NCI-H2081 treated with DMSO at 0.1 percent for 48 hours (cell line): ENCODE measurements at regions not wholly inside any gene's neighbourhood (a gene's known extent, or its start where the extent isn't known, plus 50 kb on each side); places are given as distances from the start of the nearest gene placed in this dataset.
A peak's percentile ranks its signal among the peaks of the same experiment; 100 is the strongest.
"Not testable (repeated sequence)": the region's sequence is repeated elsewhere in the genome, so short reads cannot be mapped to it uniquely, and the experiment has no call there.

Source experiments
- DNase-seq: peaks from one replicate; lab custom pipeline; 2025; lab: John Stamatoyannopoulos, UW

GRCh38 chr13:81246556-81246955, 905.6 kb upstream of the SPRY2 start:
- no peak for DNase-seq

GRCh38 chr13:81244011-81244410, 903.1 kb upstream of the SPRY2 start:
- DNase-seq = no peak

GRCh38 chr13:81230386-81230785, 889.5 kb upstream of the SPRY2 start:
- DNase-seq = no peak

GRCh38 chr13:81226830-81227229, 885.9 kb upstream of the SPRY2 start:
- DNase-seq = not testable (repeated sequence)

GRCh38 chr13:81224209-81224833, 883.4 kb upstream of the SPRY2 start:
- no peak for DNase-seq

GRCh38 chr13:81223778-81224177, 882.9 kb upstream of the SPRY2 start:
- DNase-seq = no peak

- DNase-seq = no peak
Measured at GRCh38 chr13:81211713-81212112, 870.8 kb upstream of the SPRY2 start.

- DNase-seq = no peak
Measured at GRCh38 chr13:81207636-81208035, 866.7 kb upstream of the SPRY2 start.

GRCh38 chr13:81207231-81207630, 866.3 kb upstream of the SPRY2 start:
- no peak for DNase-seq

- no peak for DNase-seq
Measured at GRCh38 chr13:81203783-81204182, 862.9 kb upstream of the SPRY2 start.

- no peak for DNase-seq
Measured at GRCh38 chr13:81199956-81200355, 859.0 kb upstream of the SPRY2 start.

GRCh38 chr13:81197966-81198365, 857.0 kb upstream of the SPRY2 start:
- DNase-seq = no peak

GRCh38 chr13:81197483-81197882, 856.6 kb upstream of the SPRY2 start:
- DNase-seq = no peak

- no peak for DNase-seq
Measured at GRCh38 chr13:81194362-81194761, 853.4 kb upstream of the SPRY2 start.

- DNase-seq = no peak
Measured at GRCh38 chr13:81184556-81185265, 843.8 kb upstream of the SPRY2 start.

- no peak for DNase-seq
Measured at GRCh38 chr13:81172603-81173002, 831.7 kb upstream of the SPRY2 start.

- DNase-seq = peak; percentile 28
Measured at GRCh38 chr13:81171065-81171647, 830.2 kb upstream of the SPRY2 start.

GRCh38 chr13:81163823-81164222, 822.9 kb upstream of the SPRY2 start:
- DNase-seq = not testable (repeated sequence)

GRCh38 chr13:81153478-81153877, 812.6 kb upstream of the SPRY2 start:
- DNase-seq = no peak

- no peak for DNase-seq
Measured at GRCh38 chr13:81148822-81149221, 807.9 kb upstream of the SPRY2 start.

GRCh38 chr13:81146576-81146975, 805.6 kb upstream of the SPRY2 start:
- not testable (repeated sequence) for DNase-seq

- no peak for DNase-seq
Measured at GRCh38 chr13:81142306-81142999, 801.5 kb upstream of the SPRY2 start.

- DNase-seq = no peak
Measured at GRCh38 chr13:81140675-81141074, 799.7 kb upstream of the SPRY2 start.
